K562 (cell line): ENCODE measurements at regions not wholly inside any gene's neighbourhood (a gene's known extent, or its start where the extent isn't known, plus 50 kb on each side); places are given as distances from the start of the nearest gene placed in this dataset.

Experiments
- ATAC-seq: fragments of 200-7000 bp; cut with Tn5 transposase; 3 replicates; pipeline ENCODE4 v1.9.1; 2020; ENCODE audit warnings: moderate library complexity
- BruUV-seq: library from RNA; stranded (reverse); fragments of 400-500 nt; replicated peaks from 2 replicates; lab custom pipeline; 2021; lab: Mats Ljungman, UMichigan
- CTCF ChIA-PET: fragments of 300-600 bp; formaldehyde crosslinking; extraction: SDS; loops from one replicate; lab custom pipeline; 2021; ENCODE audit warnings: low intra/inter-chr PET ratio; lab: Yijun Ruan, JAX
- POLR2A ChIA-PET: fragments of 300-600, 350-650 bp; sonication (Branson Sonifier 250); formaldehyde crosslinking; extraction: SDS; loops from one replicate; lab custom pipeline; 2021; ENCODE audit warnings: antibody characterized with exemption, inconsistent platforms; lab: Yijun Ruan, JAX
- DNase-seq, 4 experiments: peaks; one replicate each; pipeline versions ENCODE4 v3.0.0 to v3.0.0-alpha.2; 2011 to 2018; ENCODE audit warnings: low spot score in 3 of 4, mixed read lengths in 3 of 4; ENCODE audit errors: extremely low read depth in 1 of 4
- FAIRE-seq: peaks from 2 replicates; lab custom pipeline; 2011; peaks lifted over from hg19 to GRCh38; lab: Jason Lieb, UNC
- H2AFZ ChIP-seq: 2 replicates; pipeline ENCODE4 v1.6.0; 2011; ENCODE audit warnings: low read depth, low read length, control low read depth, inconsistent platforms
- H3K27ac ChIP-seq: fragments of 200-600 bp; 3 replicates; pipeline ENCODE4 v1.8.0; 2011; ENCODE audit warnings: low read depth, mild to moderate bottlenecking, control low read depth, inconsistent platforms, low read length, moderate library complexity, mixed read lengths; ENCODE audit errors: extremely low read depth
- H3K27me3 ChIP-seq, 2 experiments: fragments of 300-600 bp in 1 of 2; 2 replicates in 1 of 2; 3 replicates in 1 of 2; pipeline versions ENCODE4 v1.6.0 to v1.8.0; 2011; ENCODE audit warnings: inconsistent platforms in 2 of 2, low read length in 2 of 2, mild to moderate bottlenecking in 1 of 2, mixed read lengths in 1 of 2, moderate library complexity in 1 of 2; ENCODE audit not compliant: control insufficient read depth in 2 of 2, insufficient read depth in 2 of 2
- H3K36me3 ChIP-seq: fragments of 300-600 bp; 3 replicates; pipeline ENCODE4 v1.8.0; 2011; ENCODE audit warnings: mild to moderate bottlenecking, low read length, inconsistent platforms; ENCODE audit not compliant: control insufficient read depth, insufficient read depth
- H3K4me1 ChIP-seq, 2 experiments: fragments of 200-600 bp in 1 of 2; replicated peaks in 1 of 2; 2 replicates in 1 of 2; 3 replicates in 1 of 2; pipeline versions ENCODE4 v1.5.1 to v1.8.0; 2011; ENCODE audit warnings: inconsistent platforms in 2 of 2, low read length in 2 of 2, mild to moderate bottlenecking in 1 of 2, mixed read lengths in 1 of 2, moderate library complexity in 1 of 2; ENCODE audit not compliant: control insufficient read depth in 2 of 2, insufficient read depth in 2 of 2
- H3K4me2 ChIP-seq: 2 replicates; pipeline ENCODE4 v1.6.1; 2011; ENCODE audit warnings: low read length, control low read depth, inconsistent platforms, mixed read lengths; ENCODE audit not compliant: insufficient read depth
- H3K4me3 ChIP-seq: fragments of 200-600 bp; sonication (generic), shearing (Covaris generic); 2 replicates; pipeline ENCODE4 v1.5.1; 2016; ENCODE audit warnings: control low read depth, inconsistent platforms
- H3K79me2 ChIP-seq: fragments of 200-600 bp; 3 replicates; pipeline ENCODE4 v1.8.0; 2011; ENCODE audit warnings: low read length, inconsistent platforms; ENCODE audit not compliant: control insufficient read depth, insufficient read depth
- H3K9ac ChIP-seq, 2 experiments: 2 replicates each; pipeline versions ENCODE4 v1.6.0 to v1.6.1; 2011; ENCODE audit warnings: low read depth in 2 of 2, low read length in 2 of 2, control low read depth in 1 of 2, inconsistent platforms in 1 of 2, mild to moderate bottlenecking in 1 of 2, mixed read lengths in 1 of 2; ENCODE audit not compliant: insufficient read depth in 1 of 2
- H3K9me1 ChIP-seq: one replicate; pipeline ENCODE4 v1.6.0; 2011; ENCODE audit warnings: inconsistent platforms, mild to moderate bottlenecking, low read length, moderate library complexity; ENCODE audit not compliant: control insufficient read depth, insufficient read depth
- H3K9me3 ChIP-seq: replicated peaks from 2 replicates; pipeline ENCODE4 v1.5.1; 2011; ENCODE audit warnings: low read depth, low read length, inconsistent platforms; ENCODE audit not compliant: control insufficient read depth, insufficient read depth
- H4K20me1 ChIP-seq: replicated peaks from 2 replicates; pipeline ENCODE4 v1.6.1; 2011; ENCODE audit warnings: low read length, inconsistent platforms, mixed read lengths; ENCODE audit not compliant: control insufficient read depth, insufficient read depth
- CBX8 ChIP-seq: fragments of 200-600 bp; sonication (generic); IDR thresholded peaks from 2 replicates; pipeline ENCODE4 v1.6.1; 2012; ENCODE audit warnings: borderline replicate concordance, mixed run types, low read depth, mild to moderate bottlenecking, moderate library complexity, mixed read lengths, low read length, control low read depth, inconsistent platforms; ENCODE audit not compliant: poor library complexity, severe bottlenecking; ENCODE audit errors: extremely low read depth
- NCOA4 ChIP-seq: fragments of 450-650 bp; IDR thresholded peaks from 2 replicates; pipeline ENCODE4 v1.6.1; 2018; ENCODE audit warnings: mild to moderate bottlenecking; ENCODE audit not compliant: partially characterized antibody
- SOX6 ChIP-seq: fragments of 450-650 bp; IDR thresholded peaks from 2 replicates; pipeline ENCODE4 v1.6.1; 2014; ENCODE audit warnings: mild to moderate bottlenecking
- SRSF1 ChIP-seq: fragments of 200-400 bp; formaldehyde crosslinking; IDR thresholded peaks from 2 replicates; pipeline ENCODE4 v1.6.1; 2017; ENCODE audit warnings: mild to moderate bottlenecking, low read depth, low read length, moderate library complexity
- ZNF121 ChIP-seq: sonication (generic); formaldehyde crosslinking; conservative IDR thresholded peaks from 2 replicates; pipeline ENCODE4 v1.8.0; 2022; ENCODE audit warnings: missing genetic modification reagents
- WGBS: fragments of 100-300 bp; shearing (Covaris generic); methylation state at CpG from one replicate; pipeline ENCODE4 v1.1.6; 2016; ENCODE audit warnings: low coverage, mixed read lengths; ENCODE audit not compliant: insufficient coverage; ENCODE audit errors: missing lambda C conversion rate; 5-methylcytosine and 5-hydroxymethylcytosine counted together
- in situ Hi-C: fragments of 300-500 bp; cut with MboI; formaldehyde crosslinking; loops from 4 replicates; pipeline ENCODE4 v1.15.0; 2018; ENCODE audit warnings: inconsistent platforms, mixed read lengths
- intact Hi-C: fragments of 100-400 bp; cut with micrococcal nuclease; formaldehyde crosslinking; loops from 2 replicates; pipeline ENCODE4 v1.14.2; 2022
- TF ChIP-seq, protein P1 (sequence below): fragments of 250-450 bp; sonication (Bioruptor Pico); IDR thresholded peaks from 2 replicates; pipeline ENCODE4 v1.5.0; 2021; ENCODE audit warnings: mild to moderate bottlenecking, moderate library complexity
- TF ChIP-seq, protein P2 (sequence below): fragments of 250-450 bp; sonication (Bioruptor Pico); IDR thresholded peaks from 2 replicates; pipeline ENCODE4 v1.8.0; 2022; ENCODE audit warnings: moderate library complexity, mild to moderate bottlenecking, inconsistent platforms

DNA sequence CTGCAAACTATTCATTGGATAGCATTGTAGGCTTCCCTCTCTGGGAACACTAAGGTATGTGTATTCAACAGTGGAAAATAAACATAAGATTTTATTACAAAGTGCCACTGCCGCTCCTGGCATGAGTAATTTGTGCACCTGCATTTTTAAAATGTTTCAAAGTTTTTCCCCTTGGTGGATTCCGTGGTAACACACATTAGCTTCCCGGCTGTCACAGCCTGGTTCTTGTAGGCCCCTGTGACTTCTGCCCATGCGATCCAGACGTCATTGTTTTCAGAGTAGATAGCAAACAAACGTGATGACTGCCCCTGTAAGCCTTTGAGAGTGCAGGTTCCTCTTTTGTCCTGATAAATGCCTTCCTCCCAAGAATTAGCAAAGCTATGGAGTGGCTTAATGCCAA is 421.0 kb downstream of the ZNF521 start:
- no peak overlapping the region for H3K27ac ChIP-seq
- H3K27me3 ChIP-seq = no peaks in the 10 kb centered on the region
- FAIRE-seq (no peak), DNase-seq (no peak), ATAC-seq (no peak)
- H3K4me1 ChIP-seq = no peaks in the 10 kb centered on the region
- in situ Hi-C loops (no loop called here), intact Hi-C loops (no loop called here)
- TF ChIP-seq SRSF1 = no peak
- no peak for TF ChIP-seq CBX8
- TF ChIP-seq NCOA4 = no peak
- TF ChIP-seq, protein P1, sequence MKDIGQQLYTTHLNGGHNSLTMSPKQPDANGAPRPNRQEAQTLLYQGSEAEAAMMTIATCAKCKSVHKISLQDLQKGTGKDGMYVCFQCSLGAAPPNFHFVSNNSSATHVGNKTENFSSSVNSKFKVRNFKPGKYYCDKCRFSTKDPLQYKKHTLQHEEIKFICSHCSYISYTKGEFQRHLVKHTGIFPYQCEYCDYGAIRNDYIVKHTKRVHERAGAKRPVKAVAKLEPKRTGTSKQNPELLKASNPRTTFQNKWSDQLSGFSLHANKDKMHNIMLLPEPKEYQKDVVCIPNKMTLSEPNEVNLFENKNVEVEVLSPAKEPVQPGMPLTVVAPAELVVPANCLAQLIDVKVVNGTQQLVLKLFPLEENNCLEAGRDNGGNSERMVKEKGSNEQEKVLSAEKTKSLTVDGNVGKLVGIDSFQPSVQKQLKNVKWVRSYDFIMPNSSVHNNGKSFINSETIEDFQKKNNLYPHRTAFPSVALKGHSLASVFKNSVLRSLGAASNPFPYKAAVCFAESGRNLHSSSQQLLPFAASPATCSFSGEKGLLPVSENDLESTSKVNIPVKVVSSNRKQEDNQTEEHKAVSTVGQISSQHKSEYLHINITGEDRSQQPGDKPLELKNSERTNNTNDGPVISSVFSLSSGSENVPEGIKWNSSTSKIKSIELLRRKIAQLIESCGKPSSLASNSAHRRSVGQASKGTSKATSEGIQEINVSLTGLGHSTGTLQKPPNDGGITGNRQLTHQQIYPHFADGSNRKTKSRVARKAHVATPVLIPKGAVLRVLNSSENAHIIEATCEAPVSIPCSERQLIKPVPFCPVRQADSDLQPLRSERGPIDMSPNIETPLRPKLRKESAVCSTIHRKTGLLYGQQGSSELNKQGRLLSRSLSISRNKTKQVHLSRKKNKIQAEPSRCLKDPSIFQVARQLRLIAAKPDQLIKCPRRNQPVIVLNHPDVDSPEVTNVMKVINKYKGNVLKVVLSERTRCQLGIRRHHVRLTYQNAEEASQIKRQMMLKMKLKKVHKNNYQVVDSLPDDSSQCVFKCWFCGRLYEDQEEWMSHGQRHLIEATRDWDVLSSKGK (CRISPR knock-in tag) = no peak
- TF ChIP-seq ZNF121 (CRISPR knock-in tag) = no peak
- TF ChIP-seq SOX6 = no peak
- TF ChIP-seq, protein P2, sequence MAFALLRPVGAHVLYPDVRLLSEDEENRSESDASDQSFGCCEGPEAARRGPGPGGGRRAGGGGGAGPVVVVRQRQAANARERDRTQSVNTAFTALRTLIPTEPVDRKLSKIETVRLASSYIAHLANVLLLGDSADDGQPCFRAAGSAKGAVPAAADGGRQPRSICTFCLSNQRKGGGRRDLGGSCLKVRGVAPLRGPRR (CRISPR knock-in tag) = no peak
- H4K20me1 ChIP-seq = no peaks in the 10 kb centered on the region
- H3K9ac ChIP-seq = no peak overlapping the region
- H3K79me2 ChIP-seq = no peaks in the 10 kb centered on the region
- H2AFZ ChIP-seq = no peak overlapping the region
- ChIA-PET POLR2A (interaction anchor here (0.6 kb wide), 1 partner anchor 11 kb away, joined by 3 read pairs; no protein-coding TSS in a partner anchor), CTCF (no interaction called here)
- whole genome bisulfite sequencing = 3% methylated on average over 6 of the region's 6 CpGs
- no peaks in the 10 kb centered on the region for H3K36me3 ChIP-seq
- no peak overlapping the region for H3K4me2 ChIP-seq
- no peaks in the 10 kb centered on the region; the same call in 1 of the 2 replicates for H3K9me3 ChIP-seq
- no peak overlapping the region for H3K4me3 ChIP-seq
- no TSS peak for BruUV-seq
- H3K9me1 ChIP-seq = no peaks in the 10 kb centered on the region
